ENCODE measurements at regions not wholly inside any gene's neighbourhood (a gene's known extent, or its start where the extent isn't known, plus 50 kb on each side); places are given as distances from the start of the nearest gene placed in this dataset.

GRCh38 chr5:8123559-8123958 is 254.6 kb downstream of the MTRR start:
- H4K5ac ChIP-seq (ENCODE audit: insufficient read length, low read depth, low read length) = no peak overlapping the region
- CTCF ChIA-PET (ENCODE audit: partially characterized antibody) = interaction anchor here (1.6 kb wide), 1 partner anchor 60 kb away, joined by 6 read pairs; no protein-coding TSS in a partner anchor

More at GRCh38 chr5:8123559-8123958, 254.6 kb downstream of the MTRR start:
- no peaks in the 10 kb centered on the region for H3K79me1 ChIP-seq (ENCODE audit: low read depth, low read length)
- H3K9ac ChIP-seq (replicated peaks in 1 of 4; ENCODE audit: extremely low read depth in 1 of 4, low read depth in 3 of 4, low read length in 3 of 4) = no peak overlapping the region
- H3K4me3 ChIP-seq (ENCODE audit: extremely low read depth in 1 of 4, insufficient read depth in 2 of 4, low read depth in 3 of 4, low read length in 4 of 4) = no peak overlapping the region
- no peak overlapping the region for H3K56ac ChIP-seq (replicated peaks; ENCODE audit: insufficient read length, low read depth, low read length)
- no peak overlapping the region for H4K8ac ChIP-seq (ENCODE audit: extremely low read depth, insufficient read depth, low read length)
- H4K20me1 ChIP-seq (replicated peaks in 1 of 2; ENCODE audit: control insufficient read depth in 1 of 2, insufficient read depth in 2 of 2, low read length in 2 of 2) = no peaks in the 10 kb centered on the region
- no peak overlapping the region for H2BK15ac ChIP-seq (ENCODE audit: low read length)
- H3K36me3 ChIP-seq (ENCODE audit: control insufficient read depth in 2 of 4, insufficient read depth in 4 of 4, low read length in 3 of 4) = no peaks in the 10 kb centered on the region
- H3K4me2 ChIP-seq (ENCODE audit: insufficient read depth in 1 of 2, low read depth in 2 of 2, low read length in 2 of 2) = no peak overlapping the region
- no peaks in the 10 kb centered on the region for H3K79me2 ChIP-seq (ENCODE audit: control insufficient read depth in 1 of 2, insufficient read depth in 2 of 2, low read length in 2 of 2)
- H3K9me3 ChIP-seq (ENCODE audit: insufficient read depth in 2 of 2, low read depth in 1 of 2, low read length in 1 of 2) = no peaks in the 10 kb centered on the region
- H3K18ac ChIP-seq (ENCODE audit: extremely low read depth, low read length) = no peak overlapping the region
- no peaks in the 10 kb centered on the region for H3K4me1 ChIP-seq (replicated peaks in 1 of 4; ENCODE audit: control insufficient read depth in 3 of 4, insufficient read depth in 4 of 4, low read length in 3 of 4)
- 88% methylated on average over 3 of the region's 3 CpGs; no CpG with 5 or more reads in 1 of the 2 experiments for WGBS, 2 experiments (ENCODE audit: extremely low coverage in 1 of 2, insufficient coverage in 1 of 2, insufficient read length in 1 of 2, insufficient replicate concordance in 2 of 2, low coverage in 1 of 2, low lambda C conversion rate in 2 of 2, missing lambda C conversion rate in 1 of 2)
- H2BK12ac ChIP-seq (ENCODE audit: low read depth, low read length) = no peak overlapping the region
- H3K23ac ChIP-seq (ENCODE audit: insufficient read length) = no peak overlapping the region
- H2AK5ac ChIP-seq (ENCODE audit: low read depth, low read length) = no peak overlapping the region
- H4K91ac ChIP-seq (replicated peaks; ENCODE audit: insufficient read length, low read length) = no peak overlapping the region
- TF ChIP-seq KDM5A (IDR thresholded peaks at IDR 0.05; ENCODE audit: low read length) (no peak), KDM4A (IDR thresholded peaks at IDR 0.05; ENCODE audit: low read depth, low read length, severe bottlenecking) (no peak), TCF12 (IDR thresholded peaks at IDR 0.05; ENCODE audit: low read depth, low read length) (no peak), SP4 (IDR thresholded peaks at IDR 0.05; ENCODE audit: low read length) (no peak), CTCF (IDR thresholded peaks at IDR 0.05; ENCODE audit: control extremely low read depth in 1 of 3, insufficient read depth in 1 of 3, low read depth in 1 of 3, low read length in 3 of 3) (no peak), MAFK (IDR thresholded peaks at IDR 0.05; ENCODE audit: low read depth, low read length) (no peak), CREB1 (IDR thresholded peaks at IDR 0.05) (no peak)
- H2AFZ ChIP-seq (ENCODE audit: low read length) = no peak overlapping the region
- H2BK5ac ChIP-seq (ENCODE audit: low read depth, low read length) = no peak overlapping the region
- H2BK120ac ChIP-seq (replicated peaks; ENCODE audit: low read depth, low read length) = no peak overlapping the region
- no peak overlapping the region for H3K14ac ChIP-seq (ENCODE audit: insufficient read length)
- FAIRE-seq = no peak
- H2BK20ac ChIP-seq (ENCODE audit: low read length) = no peak overlapping the region
- H3K4ac ChIP-seq (replicated peaks; ENCODE audit: insufficient read length, low read depth, low read length) = no peak overlapping the region
- POLR2A ChIA-PET (ENCODE audit: partially characterized antibody) = no interaction called here
- H3K23me2 ChIP-seq (ENCODE audit: low read depth, low read length) = no peaks in the 10 kb centered on the region; the same call in 1 of the 2 replicates
- DNase-seq (ENCODE audit: low read depth in 1 of 2, low spot score in 2 of 2) = no peak
- H3K27ac ChIP-seq (ENCODE audit: low read depth, low read length) = no peak overlapping the region
- no peaks in the 10 kb centered on the region for H3K27me3 ChIP-seq (replicated peaks in 1 of 4; ENCODE audit: control insufficient read depth in 3 of 4, extremely low read depth in 1 of 4, insufficient read depth in 3 of 4, low read length in 3 of 4)

All from H1 (cell line).